HUDEP-2 (cell line): ENCODE measurements at regions not wholly inside any gene's neighbourhood (a gene's known extent, or its start where the extent isn't known, plus 50 kb on each side); places are given as distances from the start of the nearest gene placed in this dataset.
A peak's percentile ranks its signal among the peaks of the same experiment; 100 is the strongest.

Experiments
- DNase-seq, 76 experiments: peaks; one replicate each; lab custom pipeline; 2025; ENCODE audit not compliant: unreplicated experiment in 76 of 76; lab: John Stamatoyannopoulos, UW

- DNase-seq, result no peak
Observed at GRCh38 chrX:121102101-121102500, 54.7 kb downstream of the GLUD2 start.

DNA sequence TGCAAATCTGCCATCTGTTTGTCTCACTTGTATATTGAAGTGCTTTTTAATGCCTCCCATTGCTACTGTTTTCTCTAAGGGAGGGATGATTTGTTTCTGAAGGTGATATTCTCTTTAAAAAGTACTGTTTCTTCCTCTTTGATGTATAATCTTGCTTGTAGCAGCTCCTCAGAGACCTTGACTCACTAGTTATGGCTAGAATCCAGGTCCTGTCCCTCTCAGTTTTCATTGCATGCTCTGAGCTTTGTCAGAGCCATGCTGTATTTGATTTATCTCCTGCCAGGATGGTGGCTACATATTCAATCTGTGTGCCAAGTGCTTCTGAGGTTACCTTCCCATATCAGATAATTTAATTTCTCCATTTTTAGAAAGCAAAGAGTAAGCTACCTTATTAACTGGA, 56.0 kb downstream of the GLUD2 start:
- no peak for DNase-seq

- DNase-seq, result no peak
Observed at GRCh38 chrX:121106484-121107235, 59.2 kb downstream of the GLUD2 start.

- DNase-seq, result peak in 1 of 76 experiments; percentile 0
Observed at GRCh38 chrX:121109986-121110385, 62.6 kb downstream of the GLUD2 start.

GRCh38 chrX:121110536-121110935, 63.1 kb downstream of the GLUD2 start:
- no peak for DNase-seq

GRCh38 chrX:121114691-121115090, 67.3 kb downstream of the GLUD2 start:
- DNase-seq, result no peak

- DNase-seq, result no peak
Observed at GRCh38 chrX:121120690-121121605, 73.5 kb downstream of the GLUD2 start.

DNA sequence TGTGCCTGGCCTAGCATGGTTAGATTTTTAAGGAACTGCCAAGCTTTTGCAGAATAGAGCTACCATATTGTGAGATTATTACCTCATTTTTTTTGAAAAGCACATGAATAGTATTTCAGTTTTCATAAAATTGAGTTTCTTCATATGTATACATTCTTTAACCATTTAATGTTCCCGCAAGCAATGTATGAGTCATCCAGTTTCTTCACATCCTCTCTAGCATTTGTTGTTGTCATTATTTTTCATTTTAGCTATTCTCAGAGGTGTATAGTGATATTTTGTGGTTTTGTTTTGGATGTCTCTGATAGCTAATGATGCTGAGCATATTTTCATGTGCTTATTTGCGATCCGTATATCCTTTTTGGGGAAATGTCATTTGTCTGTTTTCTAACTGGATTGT, 74.9 kb downstream of the GLUD2 start:
- no peak for DNase-seq

DNA sequence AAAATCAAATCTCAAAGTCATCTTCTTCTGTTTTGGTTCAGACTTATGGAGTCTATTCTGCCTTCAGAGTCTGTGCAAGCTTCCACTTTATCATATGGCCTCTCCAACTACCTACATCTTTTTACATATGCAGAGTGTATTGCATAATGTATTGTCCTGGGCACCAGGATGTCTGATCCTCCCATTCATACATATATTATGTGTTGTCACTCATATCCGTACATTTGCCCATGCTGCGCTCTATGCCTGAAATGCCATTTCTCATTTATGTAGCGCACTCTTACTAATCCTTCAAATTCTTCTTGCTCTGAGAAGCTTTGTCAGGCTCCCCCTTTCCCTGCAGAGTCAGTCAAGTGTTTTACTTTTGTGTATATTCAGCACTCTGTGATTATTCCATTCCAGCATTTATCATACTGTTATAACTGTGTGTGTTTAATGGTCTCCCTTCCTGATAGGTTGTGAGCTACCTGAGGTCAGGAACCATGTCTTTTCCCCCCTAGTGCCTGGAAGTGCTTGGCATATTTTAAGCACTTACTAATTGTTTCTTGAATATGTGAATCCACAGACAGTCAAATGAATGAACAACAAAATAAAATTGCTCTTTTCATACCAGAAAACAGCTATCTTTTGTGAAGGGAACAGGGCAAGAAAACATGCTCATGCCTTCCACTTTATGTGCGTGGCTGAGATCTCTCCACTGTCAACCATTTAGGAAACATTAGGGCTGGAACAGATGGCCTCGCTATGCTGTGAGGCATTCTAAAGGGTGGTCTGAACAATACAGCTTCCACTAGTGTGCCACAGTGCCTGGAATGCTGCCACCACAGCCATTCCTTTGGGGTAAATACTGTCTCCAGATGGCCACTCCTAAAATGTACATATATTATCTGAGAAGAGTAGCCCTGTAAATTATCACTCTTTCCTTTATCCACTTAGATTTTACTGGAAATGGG, 81.8 kb downstream of the GLUD2 start:
- no peak for DNase-seq

DNA sequence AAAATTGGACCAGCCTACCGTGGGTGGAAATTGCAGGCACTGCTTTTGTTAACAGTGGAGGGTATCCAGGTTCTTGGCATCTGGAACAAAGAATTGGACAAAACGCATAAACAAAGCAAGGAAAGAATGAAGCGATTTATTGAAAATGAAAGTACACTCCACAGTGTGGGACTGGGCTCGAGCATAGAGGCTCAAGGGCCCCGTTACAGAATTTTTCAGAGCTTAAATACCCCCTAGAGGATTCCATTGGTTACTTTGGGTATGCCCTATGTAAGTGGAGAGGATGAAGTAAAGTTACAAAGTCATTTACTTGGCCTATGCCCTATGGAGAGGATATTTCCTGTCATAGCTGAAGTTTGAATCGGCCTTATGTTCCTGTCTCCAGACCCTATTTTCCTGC, 85.3 kb downstream of the GLUD2 start:
- no peak for DNase-seq

DNA sequence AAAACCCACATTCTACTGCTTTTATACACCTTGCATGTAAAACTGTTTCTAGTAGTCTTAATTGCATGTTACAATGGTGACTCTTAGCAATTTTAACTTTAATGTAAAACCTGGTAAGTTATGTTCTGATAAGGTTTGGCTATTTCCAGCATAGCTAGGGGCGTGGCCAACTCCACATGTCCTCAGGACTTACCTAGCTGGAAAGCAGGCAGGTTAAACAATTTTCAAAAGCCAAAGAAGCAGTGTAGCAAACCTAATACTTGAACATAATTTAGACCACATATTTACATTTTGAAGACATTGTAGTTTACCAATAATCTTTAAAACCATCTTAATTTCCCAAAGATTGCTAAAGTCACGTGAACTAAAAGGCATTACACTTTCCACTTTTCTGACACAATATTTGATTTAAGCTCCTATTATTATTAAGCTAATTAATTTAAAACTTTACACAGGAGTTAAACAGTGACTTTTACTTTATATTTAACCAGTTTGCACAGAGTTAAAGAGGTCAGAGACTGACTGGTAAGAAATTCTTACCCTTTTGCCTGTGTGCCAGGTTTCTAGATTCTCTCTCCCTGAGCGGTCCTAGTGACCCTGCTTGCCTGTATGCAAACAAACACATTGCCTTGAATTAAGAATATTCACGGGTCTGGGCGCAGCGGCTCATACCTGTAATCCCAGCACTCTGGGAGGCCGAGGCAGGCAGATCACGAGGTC, 88.2 kb downstream of the GLUD2 start:
- DNase-seq, result no peak

- no peak for DNase-seq
Observed at GRCh38 chrX:121146059-121146628, 98.7 kb downstream of the GLUD2 start.

DNA sequence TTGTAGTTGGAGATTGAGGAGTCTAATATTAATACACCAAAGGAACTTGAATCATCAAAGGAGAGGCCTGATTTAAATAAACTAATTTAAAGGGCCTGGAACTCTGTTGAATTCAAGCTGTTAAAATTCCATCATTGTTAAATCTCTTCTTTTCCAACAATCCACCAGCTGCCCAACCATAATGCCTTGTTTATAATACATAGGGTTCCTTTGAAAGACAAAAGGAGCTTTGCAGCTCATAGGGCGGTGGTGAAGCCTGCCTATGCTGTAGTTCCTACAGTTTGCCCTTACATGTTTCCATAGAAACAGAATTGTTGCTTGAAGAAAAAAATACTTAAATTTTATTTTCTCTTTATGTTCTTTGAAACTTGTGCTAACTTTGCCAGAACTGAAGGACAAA, 102.8 kb downstream of the GLUD2 start:
- DNase-seq, result no peak

DNA sequence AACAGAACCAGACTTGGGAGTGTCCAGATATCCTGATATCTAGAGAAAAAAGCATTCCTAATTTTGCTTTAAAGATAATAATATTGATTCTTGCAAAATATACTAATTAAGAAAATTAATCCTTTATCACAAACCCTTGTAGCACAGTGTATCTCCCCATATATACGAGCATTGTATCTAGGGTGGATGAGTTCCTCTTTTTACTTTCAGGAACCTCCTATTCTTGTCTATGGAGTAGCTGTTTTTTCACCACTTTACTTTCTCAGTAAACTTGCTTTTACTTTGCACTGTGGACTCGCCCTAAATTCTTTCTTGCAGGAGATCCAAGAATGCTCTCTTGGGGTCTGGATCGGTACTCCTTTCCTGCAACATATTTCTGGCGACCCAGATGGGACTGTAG, 103.9 kb downstream of the GLUD2 start:
- DNase-seq, result no peak

GRCh38 chrX:121154858-121155404, 107.5 kb downstream of the GLUD2 start:
- DNase-seq, result no peak

GRCh38 chrX:121160987-121161386, 113.6 kb downstream of the GLUD2 start:
- no peak for DNase-seq

DNA sequence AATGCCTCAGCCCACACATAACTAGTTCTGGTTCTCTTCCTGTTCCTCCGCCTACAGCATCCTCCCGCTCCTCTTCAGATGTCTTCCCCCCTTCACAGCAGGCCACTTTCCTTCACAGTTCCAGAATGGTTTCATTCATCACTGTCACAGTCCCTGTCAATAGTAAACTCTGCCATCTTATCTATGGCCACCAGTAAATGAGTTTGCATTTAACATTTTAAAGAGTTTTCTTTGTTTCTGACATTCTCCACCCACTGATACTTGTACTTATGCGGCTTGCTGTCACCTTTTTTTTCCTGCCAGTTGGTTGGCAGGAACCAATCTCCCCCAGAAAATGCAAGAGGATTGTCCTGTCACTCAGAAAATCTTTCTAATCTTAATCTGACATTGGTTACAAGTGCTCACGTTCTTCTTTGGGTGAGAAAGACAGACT, 114.1 kb downstream of the GLUD2 start:
- peak in 8 of 76 experiments; percentile 0 to 33 (median 3) for DNase-seq

- no peak for DNase-seq
Observed at GRCh38 chrX:121163443-121163842, 116.0 kb downstream of the GLUD2 start.

DNA sequence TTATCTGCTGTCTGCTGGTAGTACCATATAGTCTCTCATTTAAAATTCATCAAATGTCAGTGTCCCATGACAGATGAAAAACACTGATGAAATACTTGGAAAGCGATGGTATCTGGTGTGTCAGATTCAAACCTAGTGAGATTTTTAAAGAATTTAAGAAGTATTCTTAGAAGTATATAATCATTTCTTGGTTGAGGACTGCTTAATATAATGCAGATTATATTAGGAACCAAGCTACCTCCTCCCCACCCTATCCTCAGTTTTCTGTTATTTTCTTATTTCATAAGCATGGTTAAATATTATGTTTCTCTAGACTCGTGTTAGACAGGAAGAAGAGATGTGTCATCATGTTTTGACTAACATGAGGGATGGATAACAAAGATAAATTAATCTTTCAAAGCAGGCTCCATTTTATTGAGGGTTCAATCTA, 118.5 kb downstream of the GLUD2 start:
- DNase-seq, result no peak
